ENCODE measurements at regions not wholly inside any gene's neighbourhood (a gene's known extent, or its start where the extent isn't known, plus 50 kb on each side); places are given as distances from the start of the nearest gene placed in this dataset.

- TF ChIP-seq POLR2A (IDR thresholded peaks at IDR 0.05) (no peak), POLR2AphosphoS5 (IDR thresholded peaks at IDR 0.05) (no peak), EP300 (IDR thresholded peaks at IDR 0.05) (no peak)
These were observed 105.0 kb upstream of the STK17B start for GRCh38 chr2:196276421-196276820.

Data from stomach (tissue), 4 donors.